ENCODE measurements at regions not wholly inside any gene's neighbourhood (a gene's known extent, or its start where the extent isn't known, plus 50 kb on each side); places are given as distances from the start of the nearest gene placed in this dataset.
A peak's percentile ranks its signal among the peaks of the same experiment; 100 is the strongest.
"Not testable (repeated sequence)": the region's sequence is repeated elsewhere in the genome, so short reads cannot be mapped to it uniquely, and the experiment has no call there.

DNA sequence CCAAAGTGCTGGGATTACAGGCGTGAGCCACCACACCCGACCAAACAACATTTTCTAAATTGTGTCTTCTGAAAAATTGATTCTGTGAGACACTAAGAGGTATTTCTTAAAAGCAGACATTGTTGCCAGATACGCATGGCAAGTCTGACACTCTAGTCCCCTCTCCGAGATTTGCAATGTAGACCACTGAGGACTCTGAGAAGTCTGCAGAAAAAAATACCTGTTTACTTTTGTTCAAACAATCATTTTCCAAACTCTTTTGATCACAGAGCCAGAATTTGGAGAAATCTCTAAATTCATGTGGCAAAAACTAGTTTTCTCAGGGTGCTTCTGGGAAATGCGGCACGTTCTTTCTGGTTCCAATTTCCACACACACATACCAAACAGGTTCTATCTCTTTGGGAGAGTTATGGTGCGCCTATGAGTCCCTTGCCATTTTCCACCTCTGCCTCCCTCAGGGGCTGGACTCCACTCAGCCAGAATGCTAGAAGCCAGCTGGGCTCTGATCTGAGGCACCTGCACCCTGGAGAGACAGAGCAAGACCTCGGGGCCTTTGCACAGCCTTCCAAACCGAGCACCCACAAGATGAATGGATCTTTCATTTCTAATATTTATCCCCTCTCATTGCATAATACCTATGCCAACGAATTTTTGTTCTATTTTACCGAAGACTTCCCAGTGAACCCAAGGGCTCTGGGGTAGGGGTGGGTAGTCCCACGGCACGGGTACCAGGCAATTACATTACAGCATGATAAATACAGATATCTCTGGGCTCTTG is 152.7 kb downstream of the MYCN start:
- no peak for DNase-seq

GRCh38 chr2:16091576-16092282 is 151.4 kb downstream of the MYCN start:
- DNase-seq: no peak

DNA sequence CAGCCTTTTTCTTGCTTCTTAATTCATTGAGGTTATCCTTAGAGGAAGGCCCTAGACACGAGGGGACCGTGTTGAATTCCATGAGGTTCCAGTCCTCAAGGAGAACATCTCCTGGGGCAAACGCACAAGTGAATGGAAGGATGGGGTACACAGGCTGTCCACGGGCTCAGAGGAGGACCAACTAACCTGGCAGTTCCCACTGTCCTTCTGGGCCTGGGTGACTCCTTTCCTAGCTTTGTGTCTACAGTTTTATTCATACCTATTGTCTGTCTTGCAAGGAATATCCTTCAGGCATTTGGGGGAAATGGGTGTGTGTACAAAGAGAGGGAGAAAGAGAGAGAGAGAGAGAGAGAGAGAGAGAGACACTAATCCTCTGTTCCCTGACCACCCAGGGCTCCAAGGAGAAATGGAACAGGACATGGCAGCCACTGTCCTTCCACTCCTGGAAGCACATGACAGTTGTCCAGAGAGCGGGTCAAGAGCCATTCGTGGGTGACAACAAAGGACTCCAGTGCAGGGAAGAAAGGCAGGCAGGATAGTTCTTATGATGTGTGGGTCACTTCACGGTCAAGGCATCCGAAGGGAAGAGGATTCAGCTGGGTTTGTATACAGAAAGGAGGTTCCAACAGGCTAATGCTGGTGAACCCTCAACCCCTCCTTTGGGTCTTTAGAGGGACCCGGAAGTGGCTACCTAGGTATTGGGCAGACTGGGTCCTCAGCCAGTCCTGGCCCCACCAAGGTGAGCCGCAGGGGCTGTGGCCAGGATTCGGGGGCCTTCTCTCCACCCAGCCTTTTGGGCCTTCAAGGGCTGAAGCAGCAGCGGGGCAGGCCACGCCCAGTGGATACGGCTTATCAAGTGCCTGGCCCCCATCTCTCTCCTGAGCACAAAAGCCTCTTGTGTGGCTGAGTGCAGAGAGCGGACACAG is 150.6 kb downstream of the MYCN start:
- DNase-seq: no peak

DNA sequence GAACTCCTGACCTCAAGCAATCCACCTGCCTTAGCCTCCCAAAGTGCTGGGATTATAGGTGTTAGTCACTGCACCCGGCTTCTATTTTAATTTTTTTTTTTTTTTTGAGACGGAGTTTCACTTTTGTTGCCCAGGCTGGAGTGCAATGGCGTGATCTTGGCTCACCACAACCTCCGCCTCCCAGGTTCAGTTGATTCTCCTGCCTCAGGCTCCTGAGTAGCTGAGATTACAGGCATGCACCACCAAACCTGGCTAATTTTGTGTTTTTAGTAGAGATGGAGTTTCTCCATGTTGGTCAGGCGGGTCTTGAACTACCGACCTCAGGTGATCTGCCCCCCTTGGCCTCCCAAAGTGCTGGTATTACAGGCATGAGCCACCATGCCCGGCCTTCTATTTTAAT is 149.1 kb downstream of the MYCN start:
- not testable (repeated sequence) for DNase-seq

DNA sequence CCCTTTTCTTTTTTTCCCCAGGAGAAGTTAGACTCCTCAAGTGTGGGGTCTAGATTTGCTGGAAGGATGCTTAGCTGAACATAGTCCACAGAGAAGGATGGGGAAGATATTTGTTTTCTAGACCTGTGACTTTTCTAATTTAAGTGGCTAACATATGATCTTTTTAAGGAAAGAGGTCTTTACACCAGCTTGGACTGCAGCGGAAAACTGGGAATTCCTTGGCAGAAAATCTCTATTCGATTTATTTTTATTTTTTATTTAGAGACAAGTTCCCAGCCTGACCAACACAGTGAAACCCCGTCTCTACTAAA is 148.4 kb downstream of the MYCN start:
- peak in 1 of 3 donors; percentile 1 for DNase-seq

GRCh38 chr2:16088035-16088801 is 147.9 kb downstream of the MYCN start:
- no peak for DNase-seq

DNA sequence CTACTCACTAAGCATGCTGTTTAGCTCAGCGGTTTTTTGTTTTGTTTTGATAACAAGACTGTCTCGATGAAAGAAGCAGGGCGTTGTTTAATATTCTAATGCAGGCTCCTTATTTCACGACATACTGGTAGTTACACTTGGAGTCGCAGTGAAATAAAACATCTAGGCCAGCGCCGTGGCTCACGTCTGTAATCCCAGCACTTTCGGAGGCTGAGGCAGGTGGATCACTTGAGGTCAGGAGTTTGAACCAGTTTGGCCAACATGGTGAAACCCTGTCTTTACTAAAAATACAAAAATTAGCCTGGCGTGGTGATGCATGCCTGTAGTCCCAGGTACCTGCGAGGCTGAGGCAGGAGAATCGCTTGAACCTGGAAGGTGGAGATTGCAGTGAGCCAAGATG is 145.8 kb downstream of the MYCN start:
- DNase-seq: not testable (repeated sequence)

GRCh38 chr2:16085073-16085472 is 144.7 kb downstream of the MYCN start:
- DNase-seq: no peak

- no peak for DNase-seq
These were observed 143.9 kb downstream of the MYCN start for GRCh38 chr2:16084274-16084673.

DNA sequence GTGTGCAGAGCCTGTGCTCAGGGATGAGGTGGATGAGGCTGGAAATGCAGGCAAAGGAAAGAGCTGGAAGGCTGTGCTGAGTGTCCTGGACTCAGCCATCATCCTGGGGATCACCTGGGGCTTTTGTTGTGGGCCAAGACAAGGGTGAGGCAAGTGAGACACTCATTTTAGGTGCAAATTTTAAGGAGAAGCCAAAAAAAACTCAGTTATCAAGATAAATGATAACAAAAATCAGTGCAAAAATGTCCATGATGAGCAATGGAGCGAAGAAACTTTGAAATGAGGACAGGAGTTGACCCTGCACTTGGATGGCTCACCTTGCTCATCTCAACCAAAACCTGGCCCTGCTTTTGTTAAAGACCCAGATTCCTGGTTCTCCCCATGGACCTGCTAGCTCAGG is 141.9 kb downstream of the MYCN start:
- DNase-seq: no peak

DNA sequence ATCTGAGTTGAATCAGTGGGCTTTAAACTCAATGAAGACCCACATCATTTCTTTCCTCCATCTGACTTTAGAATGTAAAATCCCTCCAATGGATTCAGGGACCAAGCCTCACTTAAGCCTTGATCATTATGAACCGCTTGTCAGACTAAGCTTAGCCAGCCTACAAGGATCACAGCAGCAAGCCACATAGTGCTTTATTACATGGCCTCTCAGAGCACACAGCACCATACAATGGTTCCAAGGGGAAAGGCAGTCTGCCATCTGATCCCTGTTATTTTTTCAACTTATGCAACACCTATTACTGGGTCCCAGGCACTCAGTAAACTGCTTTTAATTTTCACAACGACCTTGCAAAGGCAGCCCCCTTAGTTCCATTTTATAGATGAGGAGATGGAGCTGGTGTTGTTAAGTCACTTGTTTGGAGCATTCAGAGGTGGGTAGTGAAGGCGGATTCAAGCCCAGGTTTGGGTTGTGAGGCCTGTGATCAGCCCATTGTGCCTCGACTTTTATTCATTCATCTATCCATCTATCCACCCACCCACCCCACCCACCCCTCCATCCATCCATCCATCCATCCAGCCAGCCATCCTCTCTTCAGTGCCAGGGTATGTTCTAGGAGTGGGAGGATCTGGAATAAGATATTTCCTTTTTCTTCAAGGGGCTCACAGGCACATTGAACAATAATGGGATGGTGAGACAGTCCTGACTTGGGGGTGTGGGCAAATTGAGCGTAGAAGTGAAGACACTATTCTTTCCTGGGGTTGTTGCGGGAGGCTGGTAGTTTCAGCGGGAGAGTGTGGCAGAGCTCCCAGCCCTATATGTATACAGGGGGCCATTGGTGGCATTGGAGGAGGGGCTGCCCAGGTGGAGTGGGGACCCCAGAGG is 141.2 kb downstream of the MYCN start:
- DNase-seq: no peak

- DNase-seq: no peak
These were observed 140.2 kb downstream of the MYCN start for GRCh38 chr2:16080516-16080915.

DNA sequence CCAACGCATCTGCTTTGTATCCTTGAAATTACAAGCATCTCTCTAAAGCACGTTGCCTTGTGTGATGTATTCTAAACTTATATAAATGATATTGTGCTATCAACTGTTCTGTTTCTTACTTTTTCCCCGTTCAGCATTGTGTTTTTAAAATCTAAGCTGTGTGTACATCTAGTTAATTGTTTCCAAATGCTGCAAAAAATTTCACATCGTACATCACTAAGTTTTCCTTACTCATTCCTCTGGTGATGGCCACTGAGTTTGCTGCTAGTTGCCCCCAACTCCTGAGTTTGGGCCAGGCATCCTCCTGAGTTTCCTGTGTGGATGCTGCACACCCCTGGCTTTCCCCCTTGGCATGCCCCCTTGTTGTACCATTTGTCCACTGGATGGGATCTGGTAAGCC is 139.7 kb downstream of the MYCN start:
- DNase-seq: no peak

DNA sequence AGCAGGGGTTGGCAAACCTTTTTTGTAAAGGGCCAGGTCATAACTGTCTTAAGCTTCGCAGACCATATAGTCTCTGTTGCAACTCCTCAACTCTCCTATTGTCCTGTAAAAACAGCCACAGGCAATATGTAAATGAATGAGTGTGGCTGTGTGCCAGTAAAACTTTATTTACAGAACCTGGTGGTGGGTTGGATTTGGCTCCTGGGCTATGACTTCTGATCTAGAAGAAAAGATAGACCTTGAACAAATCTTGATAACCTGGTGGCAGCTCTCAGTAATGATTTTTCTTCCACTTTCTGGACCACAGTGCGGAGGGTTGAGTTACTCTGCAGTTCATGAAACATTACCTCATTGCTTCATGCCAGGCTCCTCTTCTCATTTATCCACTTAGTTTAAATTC is 139.3 kb downstream of the MYCN start:
- no peak for DNase-seq

GRCh38 chr2:16077601-16078000 is 137.3 kb downstream of the MYCN start:
- no peak for DNase-seq

- DNase-seq: no peak
These were observed 136.6 kb downstream of the MYCN start for GRCh38 chr2:16076911-16077310.

- no peak for DNase-seq
These were observed 135.0 kb downstream of the MYCN start for GRCh38 chr2:16075045-16076012.

DNA sequence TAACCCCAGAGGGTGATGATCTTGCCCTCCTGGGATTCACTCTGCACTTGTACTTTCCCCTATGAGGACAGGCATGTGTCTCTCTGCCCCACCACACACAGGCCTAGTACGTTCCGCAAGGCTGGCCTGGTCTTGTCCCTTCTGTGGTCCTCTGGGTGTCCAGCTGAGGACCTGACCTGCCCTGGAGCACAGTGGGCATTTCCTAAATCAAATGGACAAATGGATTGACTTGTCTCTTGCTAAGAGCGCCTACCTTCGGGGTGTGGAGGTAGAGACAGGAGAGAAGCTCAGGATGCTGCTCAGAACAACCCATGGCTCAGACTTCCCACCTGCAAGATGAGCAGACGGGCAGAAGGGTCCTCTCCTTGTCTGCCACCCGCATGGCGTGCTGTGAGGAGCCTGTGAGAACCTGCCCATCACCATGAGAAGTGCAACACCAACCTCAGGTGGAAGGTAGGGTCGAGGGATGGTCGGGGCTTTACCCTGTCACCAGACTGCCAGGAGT is 133.6 kb downstream of the MYCN start:
- DNase-seq: no peak

- no peak for DNase-seq
These were observed 133.1 kb downstream of the MYCN start for GRCh38 chr2:16073471-16073870.

- no peak for DNase-seq
These were observed 132.4 kb downstream of the MYCN start for GRCh38 chr2:16072638-16073290.
